ENCODE measurements at regions not wholly inside any gene's neighbourhood (a gene's known extent, or its start where the extent isn't known, plus 50 kb on each side); places are given as distances from the start of the nearest gene placed in this dataset.

DNA sequence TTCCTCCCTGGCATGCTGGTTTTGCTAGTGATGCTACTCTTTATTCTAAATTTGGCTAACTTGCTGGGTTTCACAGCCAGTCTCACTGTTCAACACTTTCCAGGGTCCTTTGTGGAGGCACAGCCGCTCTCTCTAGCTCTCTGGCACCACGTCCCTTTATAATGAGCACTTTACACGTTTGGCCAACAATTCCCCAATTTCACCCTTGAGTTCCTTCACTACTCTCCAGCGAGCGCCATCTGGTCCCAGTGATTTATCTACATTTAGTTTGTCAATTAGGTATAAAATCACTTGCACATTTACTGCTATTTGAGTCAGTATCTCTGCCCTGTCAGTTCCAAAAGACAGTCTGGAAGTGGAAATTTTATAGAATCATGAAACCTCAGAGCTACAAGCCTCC lies 241.9 kb upstream of the MOCS1 start:
- ChIA-PET CTCF (interaction anchor here (1.0 kb wide), 1 partner anchor 846 kb away, joined by 3 read pairs; no protein-coding TSS in a partner anchor), POLR2A (no interaction called here)
- H3K9ac ChIP-seq: no peak overlapping the region
- H3K4me3 ChIP-seq (ENCODE audit: low read depth in 2 of 2, low read length in 1 of 2): no peak overlapping the region
- H3F3A ChIP-seq (replicated peaks; ENCODE audit: insufficient read depth): no peaks in the 10 kb centered on the region
- H2AFZ ChIP-seq (ENCODE audit: low read depth): no peak overlapping the region
- H4K20me1 ChIP-seq (ENCODE audit: insufficient read depth): no peaks in the 10 kb centered on the region
- TF ChIP-seq, protein P1, sequence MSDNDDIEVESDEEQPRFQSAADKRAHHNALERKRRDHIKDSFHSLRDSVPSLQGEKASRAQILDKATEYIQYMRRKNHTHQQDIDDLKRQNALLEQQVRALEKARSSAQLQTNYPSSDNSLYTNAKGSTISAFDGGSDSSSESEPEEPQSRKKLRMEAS (IDR thresholded peaks at IDR 0.05; ENCODE audit: low read depth): no peak
- no peak for TF ChIP-seq ELF1 (IDR thresholded peaks at IDR 0.05)
- TF ChIP-seq, protein P2, sequence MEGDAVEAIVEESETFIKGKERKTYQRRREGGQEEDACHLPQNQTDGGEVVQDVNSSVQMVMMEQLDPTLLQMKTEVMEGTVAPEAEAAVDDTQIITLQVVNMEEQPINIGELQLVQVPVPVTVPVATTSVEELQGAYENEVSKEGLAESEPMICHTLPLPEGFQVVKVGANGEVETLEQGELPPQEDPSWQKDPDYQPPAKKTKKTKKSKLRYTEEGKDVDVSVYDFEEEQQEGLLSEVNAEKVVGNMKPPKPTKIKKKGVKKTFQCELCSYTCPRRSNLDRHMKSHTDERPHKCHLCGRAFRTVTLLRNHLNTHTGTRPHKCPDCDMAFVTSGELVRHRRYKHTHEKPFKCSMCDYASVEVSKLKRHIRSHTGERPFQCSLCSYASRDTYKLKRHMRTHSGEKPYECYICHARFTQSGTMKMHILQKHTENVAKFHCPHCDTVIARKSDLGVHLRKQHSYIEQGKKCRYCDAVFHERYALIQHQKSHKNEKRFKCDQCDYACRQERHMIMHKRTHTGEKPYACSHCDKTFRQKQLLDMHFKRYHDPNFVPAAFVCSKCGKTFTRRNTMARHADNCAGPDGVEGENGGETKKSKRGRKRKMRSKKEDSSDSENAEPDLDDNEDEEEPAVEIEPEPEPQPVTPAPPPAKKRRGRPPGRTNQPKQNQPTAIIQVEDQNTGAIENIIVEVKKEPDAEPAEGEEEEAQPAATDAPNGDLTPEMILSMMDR (IDR thresholded peaks at IDR 0.05): no peak
- no peak for TF ChIP-seq ZBTB33 (IDR thresholded peaks at IDR 0.05; ENCODE audit: borderline replicate concordance, low read depth)
- TF ChIP-seq, protein P3, sequence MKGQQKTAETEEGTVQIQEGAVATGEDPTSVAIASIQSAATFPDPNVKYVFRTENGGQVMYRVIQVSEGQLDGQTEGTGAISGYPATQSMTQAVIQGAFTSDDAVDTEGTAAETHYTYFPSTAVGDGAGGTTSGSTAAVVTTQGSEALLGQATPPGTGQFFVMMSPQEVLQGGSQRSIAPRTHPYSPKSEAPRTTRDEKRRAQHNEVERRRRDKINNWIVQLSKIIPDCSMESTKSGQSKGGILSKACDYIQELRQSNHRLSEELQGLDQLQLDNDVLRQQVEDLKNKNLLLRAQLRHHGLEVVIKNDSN (IDR thresholded peaks at IDR 0.05; ENCODE audit: borderline replicate concordance, low read depth): no peak
- no peak for TF ChIP-seq NRF1 (IDR thresholded peaks at IDR 0.05; ENCODE audit: low read depth, low read length)
- no peak for TF ChIP-seq TEAD4 (IDR thresholded peaks at IDR 0.05; ENCODE audit: borderline replicate concordance, insufficient read depth)
- no peak for TF ChIP-seq FOXM1 (IDR thresholded peaks at IDR 0.05; ENCODE audit: low read depth)
- H3K36me3 ChIP-seq (replicated peaks in 1 of 2; ENCODE audit: control insufficient read depth in 1 of 2, insufficient read depth in 2 of 2, low read length in 1 of 2): no peaks in the 10 kb centered on the region
- H3K27me3 ChIP-seq (ENCODE audit: insufficient read depth): no peaks in the 10 kb centered on the region
- DNase-seq: no peak
- H3K79me2 ChIP-seq (ENCODE audit: insufficient read depth): no peaks in the 10 kb centered on the region
- H3K4me1 ChIP-seq (ENCODE audit: control insufficient read depth in 1 of 2, insufficient read depth in 2 of 2, low read depth in 1 of 2, low read length in 1 of 2): no peaks in the 10 kb centered on the region; a peak in 1 of 4 replicates
- WGBS (ENCODE audit: low lambda C conversion rate): 18% methylated on average over 5 of the region's 5 CpGs
- no peak overlapping the region for H3K27ac ChIP-seq (ENCODE audit: low read depth in 2 of 2, low read length in 1 of 2)
- no peak overlapping the region for H3K4me2 ChIP-seq
- no peaks in the 10 kb centered on the region for H3K9me3 ChIP-seq
- H3K9me2 ChIP-seq: no peaks in the 10 kb centered on the region

GRCh38 chr6:40172272-40172671 lies 238.0 kb upstream of the MOCS1 start:
- Histone ChIP-seq H3K27me3 (ENCODE audit: insufficient read depth) (no peaks in the 10 kb centered on the region), H3K4me1 (ENCODE audit: control insufficient read depth in 1 of 2, insufficient read depth in 2 of 2, low read depth in 1 of 2, low read length in 1 of 2) (no peaks in the 10 kb centered on the region; a peak in 1 of 4 replicates), H3K9me2 (no peaks in the 10 kb centered on the region), H3K9ac (no peak overlapping the region), H3K4me3 (ENCODE audit: low read depth in 2 of 2, low read length in 1 of 2) (no peak overlapping the region), H3K36me3 (replicated peaks in 1 of 2; ENCODE audit: control insufficient read depth in 1 of 2, insufficient read depth in 2 of 2, low read length in 1 of 2) (no peaks in the 10 kb centered on the region), H4K20me1 (ENCODE audit: insufficient read depth) (no peaks in the 10 kb centered on the region), H3K79me2 (ENCODE audit: insufficient read depth) (no peaks in the 10 kb centered on the region), H3K9me3 (no peaks in the 10 kb centered on the region), H2AFZ (ENCODE audit: low read depth) (no peak overlapping the region), H3K4me2 (no peak overlapping the region), H3F3A (replicated peaks; ENCODE audit: insufficient read depth) (no peaks in the 10 kb centered on the region), H3K27ac (ENCODE audit: low read depth in 2 of 2, low read length in 1 of 2) (no peak overlapping the region)
- ChIA-PET CTCF (interaction anchor here (0.6 to 1.3 kb wide), 2 partner anchors 9 to 1082 kb away, joined by 3 read pairs; no protein-coding TSS in a partner anchor), POLR2A (no interaction called here)
- 55% methylated on average over 3 of the region's 3 CpGs for WGBS (ENCODE audit: low lambda C conversion rate)
- DNase-seq: no peak
- no peak for TF ChIP-seq NFIC (IDR thresholded peaks at IDR 0.05; ENCODE audit: borderline replicate concordance)
- TF ChIP-seq POLR2AphosphoS5 (IDR thresholded peaks at IDR 0.05; ENCODE audit: low read depth, low read length): no peak
- TF ChIP-seq IRF3 (IDR thresholded peaks at IDR 0.05; ENCODE audit: low read depth, low read length): no peak
- TF ChIP-seq, protein P1 (IDR thresholded peaks at IDR 0.05; ENCODE audit: low read depth): no peak
- TF ChIP-seq TEAD4 (IDR thresholded peaks at IDR 0.05; ENCODE audit: borderline replicate concordance, insufficient read depth): no peak
- no peak for TF ChIP-seq SIN3A (IDR thresholded peaks at IDR 0.05; ENCODE audit: borderline replicate concordance, low read depth, low read length)
- no peak for TF ChIP-seq SMC3 (IDR thresholded peaks at IDR 0.05; ENCODE audit: low read depth, low read length)
- TF ChIP-seq GABPA (IDR thresholded peaks at IDR 0.05; ENCODE audit: low read depth): no peak
- TF ChIP-seq, protein P2 (IDR thresholded peaks at IDR 0.05): no peak
- TF ChIP-seq FOXM1 (IDR thresholded peaks at IDR 0.05; ENCODE audit: low read depth): no peak
- no peak for TF ChIP-seq MEF2A (IDR thresholded peaks at IDR 0.05; ENCODE audit: borderline replicate concordance, low read depth)
